CD4-positive, alpha-beta T cell treated with Interleukin-21 for 1 hour (primary cell): ENCODE measurements at regions not wholly inside any gene's neighbourhood (a gene's known extent, or its start where the extent isn't known, plus 50 kb on each side); places are given as distances from the start of the nearest gene placed in this dataset.
"Not testable (repeated sequence)": the region's sequence is repeated elsewhere in the genome, so short reads cannot be mapped to it uniquely, and the experiment has no call there.

Experiments used
- DNase-seq: peaks from one replicate; pipeline ENCODE4 v3.0.0-alpha.2; 2020

DNA sequence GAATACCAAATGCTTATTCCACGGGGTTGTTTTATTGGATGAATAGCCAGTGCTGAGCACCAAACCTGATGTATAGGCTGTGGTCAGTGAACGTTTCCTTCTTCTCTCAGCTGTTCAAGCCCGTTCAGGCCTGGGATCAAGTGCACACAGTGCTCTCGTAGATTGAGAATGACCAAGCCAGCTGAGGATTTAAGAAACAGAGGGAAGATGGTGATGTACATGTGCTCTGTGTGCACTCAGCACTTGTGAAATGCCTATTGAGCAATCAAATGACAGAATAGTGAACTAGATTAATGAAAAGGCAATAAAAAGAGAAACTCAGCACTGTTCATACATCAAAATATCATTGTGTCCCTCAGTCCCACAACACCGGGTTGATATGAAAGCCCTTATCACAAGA is 302.5 kb downstream of the BMPER start:
- no peak for DNase-seq

DNA sequence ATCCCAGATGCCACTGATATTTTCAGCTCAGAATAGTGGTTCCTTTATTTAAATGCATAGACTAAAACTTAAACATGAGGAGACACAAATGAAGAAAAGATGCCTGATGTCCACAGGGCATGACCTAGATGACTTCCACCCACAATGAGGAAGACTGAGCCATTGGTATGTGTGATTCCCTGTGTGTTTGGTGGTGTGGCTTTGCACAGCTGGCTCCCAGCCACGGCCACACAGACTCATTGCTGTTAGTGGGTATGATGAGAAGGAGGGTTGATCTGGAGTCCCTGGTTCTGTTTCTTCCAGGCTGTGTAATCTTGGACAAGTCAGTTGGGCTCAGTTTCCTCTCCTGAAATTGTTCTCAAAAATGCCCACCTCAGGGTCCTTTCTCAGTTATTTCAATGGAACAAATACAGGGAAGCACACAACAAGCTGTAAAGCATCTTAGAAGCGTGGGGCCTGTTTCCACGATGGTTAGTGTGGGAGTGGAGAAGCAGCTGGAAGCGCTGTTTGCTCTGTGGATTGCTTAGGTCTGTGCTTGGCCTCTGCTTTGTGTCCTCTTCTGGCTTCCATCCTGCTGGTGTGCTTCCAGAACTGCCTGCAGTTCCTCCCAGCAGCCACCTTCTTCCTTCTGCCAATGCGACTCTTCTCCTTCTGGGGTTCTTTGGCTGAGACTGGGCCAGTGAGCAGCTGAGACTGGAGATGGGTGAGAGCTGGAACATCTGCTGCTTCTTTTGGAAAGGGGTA is 303.7 kb downstream of the BMPER start:
- DNase-seq, result no peak

DNA sequence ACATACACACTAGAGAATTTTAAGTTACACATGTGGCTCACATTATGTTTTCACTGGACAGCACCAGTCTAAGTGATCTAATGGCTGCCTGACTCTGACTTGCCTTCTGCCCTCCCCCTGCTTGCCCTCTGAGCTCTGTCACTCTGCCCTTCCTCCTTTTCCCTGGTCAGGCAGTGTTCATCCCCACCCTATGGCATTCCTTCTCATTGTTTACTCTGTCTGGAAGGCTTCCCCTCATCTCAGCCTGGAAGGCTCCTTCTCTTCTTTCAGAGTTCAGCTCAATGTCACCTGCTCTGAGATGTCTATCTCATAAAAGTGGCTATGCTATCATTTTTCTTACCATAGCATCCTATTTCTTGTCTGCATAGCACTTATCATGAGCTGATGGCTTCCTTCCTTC is 305.7 kb downstream of the BMPER start:
- DNase-seq, result no peak

DNA sequence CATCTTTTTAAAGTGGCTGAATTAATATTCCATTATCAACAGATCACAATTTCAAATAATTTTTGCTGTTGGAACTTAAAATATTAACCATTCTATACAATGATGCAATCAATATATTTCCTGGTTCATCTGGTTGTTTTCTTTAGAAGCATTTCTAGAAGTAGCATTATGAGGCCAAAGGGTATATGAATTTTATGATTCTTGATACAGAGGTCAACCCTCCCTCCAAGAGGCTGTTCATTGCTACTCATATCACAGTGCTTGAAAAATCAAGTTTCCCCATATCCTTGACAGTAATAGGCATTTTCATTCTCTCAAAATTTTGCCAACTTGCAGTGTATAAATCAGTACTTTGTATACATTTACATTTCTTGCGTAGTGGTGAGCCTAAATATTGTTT is 312.6 kb downstream of the BMPER start:
- DNase-seq, result no peak

DNA sequence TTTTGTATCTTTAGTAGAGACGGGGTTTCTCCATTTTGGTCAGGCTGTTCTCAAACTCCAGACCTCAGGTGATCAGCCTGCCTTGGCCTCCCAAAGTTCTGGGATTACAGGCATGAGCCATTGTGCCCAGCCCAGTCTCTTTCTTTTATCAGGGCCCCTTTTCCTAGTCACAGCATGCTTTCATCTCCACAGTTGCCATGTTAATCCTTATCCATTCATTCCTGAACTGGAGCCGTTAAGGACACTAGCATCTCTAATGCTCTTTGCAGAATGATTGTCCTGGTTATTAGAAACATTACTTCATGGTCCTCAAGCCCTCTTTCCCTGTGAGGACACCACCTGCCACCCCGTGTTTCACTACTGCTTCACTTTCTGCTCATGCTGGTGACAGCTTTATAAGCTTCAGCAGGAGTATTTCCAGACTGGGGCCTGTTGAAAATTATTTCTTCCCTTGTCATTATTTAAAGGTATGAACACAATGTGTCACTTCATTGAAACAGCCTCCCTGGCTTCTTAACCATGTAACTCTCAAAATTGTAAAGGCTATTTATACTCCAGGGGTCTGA is 313.9 kb downstream of the BMPER start:
- DNase-seq, result no peak

DNA sequence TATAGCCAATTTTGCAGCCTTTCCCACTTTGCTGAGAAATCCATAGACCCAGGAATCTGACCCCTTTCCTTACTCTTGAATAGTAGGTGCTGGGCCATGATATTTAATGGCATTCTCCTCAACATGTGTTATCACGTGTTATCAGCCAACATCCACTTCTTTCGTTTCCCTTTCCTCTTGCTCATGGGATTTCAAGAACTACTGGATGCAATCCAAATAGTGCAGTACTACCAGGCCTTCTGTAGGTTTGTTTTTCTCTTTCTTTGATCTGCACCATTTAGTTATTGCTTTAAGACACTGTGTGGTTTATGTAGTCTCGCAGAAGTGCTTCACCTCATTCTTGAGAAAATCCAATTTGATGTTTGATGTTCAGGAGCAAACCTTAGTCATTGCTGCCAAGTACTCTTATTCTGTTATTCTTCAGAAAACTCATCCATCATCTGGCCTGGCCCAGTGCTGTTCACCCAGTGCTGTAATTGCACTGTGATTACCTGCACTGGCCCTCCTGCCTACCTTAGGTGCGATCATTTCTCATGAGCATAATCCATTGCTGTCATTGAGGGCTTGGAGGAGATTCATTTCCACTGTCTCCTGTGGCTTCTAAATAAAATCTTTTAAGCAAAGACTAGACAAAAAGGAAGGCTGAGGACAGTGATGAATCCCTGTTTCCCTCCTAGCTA is 315.3 kb downstream of the BMPER start:
- no peak for DNase-seq

DNA sequence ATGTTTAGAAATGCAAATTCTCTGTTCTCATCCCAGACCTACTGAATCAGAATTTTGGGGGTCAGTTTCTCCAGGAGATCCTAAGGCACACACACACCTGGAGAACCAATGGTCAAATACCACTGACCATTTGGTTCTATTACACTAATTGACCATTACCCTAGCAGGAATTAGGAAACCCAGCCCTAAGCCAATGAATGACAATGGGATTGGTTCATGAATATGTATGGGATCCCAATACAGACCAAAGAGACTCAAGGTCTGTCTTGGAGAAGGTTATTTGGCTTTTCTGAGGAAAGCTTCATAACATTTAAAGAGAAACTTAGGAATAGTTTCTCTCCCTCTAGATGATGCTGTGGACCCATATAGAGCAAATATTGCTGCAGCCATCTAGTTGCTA is 317.0 kb downstream of the BMPER start:
- DNase-seq, result no peak

DNA sequence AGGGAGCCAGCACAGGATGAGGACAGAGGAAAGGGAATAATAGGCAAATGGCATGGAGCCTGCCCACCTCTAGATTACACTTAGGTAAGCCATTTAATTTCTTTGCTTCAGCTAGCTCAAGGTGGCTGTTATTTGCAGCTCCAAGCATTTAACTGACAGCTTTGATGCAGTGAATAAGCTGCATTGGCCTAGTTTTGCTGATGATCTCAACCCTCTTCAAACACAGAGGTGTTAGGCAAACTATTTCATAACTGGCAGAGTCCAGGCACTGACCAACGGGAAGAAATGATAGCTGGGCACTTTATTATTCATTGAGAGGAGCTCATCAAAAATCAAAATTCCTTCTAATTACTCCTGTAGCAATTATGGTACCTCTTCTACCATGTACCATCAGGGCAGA is 317.4 kb downstream of the BMPER start:
- DNase-seq, result no peak

DNA sequence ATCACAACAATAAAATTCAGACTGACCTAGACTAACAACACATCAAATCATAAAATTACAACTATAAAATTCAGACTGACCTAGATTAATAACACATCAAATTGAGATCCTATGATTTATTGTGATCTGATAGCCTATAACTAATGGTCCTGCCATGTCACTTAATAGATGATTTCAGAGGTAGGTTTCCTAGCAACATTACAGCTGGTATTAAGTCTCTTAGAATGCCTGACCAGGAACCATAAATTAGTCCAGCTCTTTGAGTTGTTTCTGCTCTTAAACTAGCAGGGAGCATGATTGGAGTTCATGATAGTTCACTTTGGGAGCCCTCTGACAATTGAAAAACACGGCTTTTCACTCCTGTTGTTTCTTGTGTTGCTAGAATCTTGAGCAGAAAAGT is 318.9 kb downstream of the BMPER start:
- DNase-seq, result no peak

DNA sequence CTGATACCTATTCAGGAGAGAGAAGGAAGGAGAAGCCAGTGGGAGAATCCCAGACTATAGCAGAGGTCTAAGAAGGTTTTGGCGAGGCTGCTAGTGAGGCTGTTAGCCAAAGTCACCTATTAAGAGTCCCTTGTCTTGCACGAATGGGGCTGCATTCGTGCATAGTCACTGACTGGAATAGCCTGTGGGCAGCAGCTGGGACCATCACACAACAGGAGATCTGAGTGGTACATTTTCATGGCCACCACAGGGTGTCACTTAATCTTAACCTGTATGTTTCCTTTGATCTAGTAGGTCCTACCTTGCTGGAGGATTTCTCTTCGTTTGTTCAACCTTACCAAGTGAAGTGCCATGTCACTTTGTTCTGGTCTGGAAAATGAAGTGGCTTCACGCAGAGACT is 319.9 kb downstream of the BMPER start:
- no peak for DNase-seq

DNA sequence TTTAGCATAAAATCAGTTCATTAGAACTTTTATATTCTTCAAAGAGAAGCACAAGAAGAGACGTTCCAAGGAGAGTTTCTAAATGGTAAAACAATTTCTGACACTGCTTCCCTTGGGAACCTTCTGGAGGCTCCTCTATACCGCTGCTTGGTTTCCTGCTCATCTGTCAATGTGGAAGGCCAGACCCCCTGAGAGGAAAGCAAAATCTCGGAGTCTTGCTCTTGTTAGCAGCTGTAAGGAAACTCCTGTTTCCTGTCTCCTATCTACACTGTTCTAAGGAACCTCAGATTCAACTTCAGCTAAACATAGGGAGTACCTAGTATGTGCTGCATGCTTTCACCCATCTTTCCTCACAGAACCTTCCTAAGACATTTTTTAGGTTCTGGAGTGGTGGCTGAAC is 322.2 kb downstream of the BMPER start:
- no peak for DNase-seq

DNA sequence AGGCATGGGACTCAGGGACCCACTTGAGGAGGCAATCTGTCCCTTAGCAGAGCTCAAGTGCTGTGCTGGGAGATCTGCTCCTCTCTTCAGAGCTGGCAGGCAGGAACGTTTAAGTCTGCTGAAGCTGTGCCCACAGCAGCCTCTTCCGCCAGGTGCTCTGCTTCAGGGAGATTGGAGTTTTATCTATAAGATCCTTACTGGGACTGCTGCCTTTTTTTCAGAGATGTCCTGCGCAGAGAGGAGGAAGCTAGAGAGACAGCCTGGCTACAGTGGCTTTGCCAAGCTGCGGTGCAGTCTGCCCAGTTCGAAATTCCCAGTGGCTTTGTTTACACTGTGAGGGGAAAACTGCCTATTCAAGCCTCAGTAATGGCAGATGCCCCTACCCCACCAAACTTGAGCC is 329.8 kb downstream of the BMPER start:
- DNase-seq, result not testable (repeated sequence)

DNA sequence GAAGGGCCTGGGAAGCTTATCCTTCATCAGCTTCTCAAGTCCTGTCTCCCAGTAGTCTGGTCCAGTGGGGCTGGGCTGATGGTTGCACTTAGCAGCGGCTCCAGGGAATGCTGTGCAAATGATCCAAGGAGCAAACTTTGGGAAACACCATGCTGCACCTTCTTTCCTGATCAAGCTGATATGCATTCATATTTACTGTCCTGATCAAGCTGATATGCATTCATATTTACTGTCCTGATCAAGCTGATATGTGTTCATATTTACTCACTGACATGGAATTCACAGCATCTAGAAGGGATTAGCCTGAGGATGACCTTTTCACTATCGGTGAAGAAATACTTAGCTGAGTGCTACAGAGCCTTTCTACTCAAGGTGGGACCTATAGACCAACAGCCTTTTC is 330.7 kb downstream of the BMPER start:
- no peak for DNase-seq

DNA sequence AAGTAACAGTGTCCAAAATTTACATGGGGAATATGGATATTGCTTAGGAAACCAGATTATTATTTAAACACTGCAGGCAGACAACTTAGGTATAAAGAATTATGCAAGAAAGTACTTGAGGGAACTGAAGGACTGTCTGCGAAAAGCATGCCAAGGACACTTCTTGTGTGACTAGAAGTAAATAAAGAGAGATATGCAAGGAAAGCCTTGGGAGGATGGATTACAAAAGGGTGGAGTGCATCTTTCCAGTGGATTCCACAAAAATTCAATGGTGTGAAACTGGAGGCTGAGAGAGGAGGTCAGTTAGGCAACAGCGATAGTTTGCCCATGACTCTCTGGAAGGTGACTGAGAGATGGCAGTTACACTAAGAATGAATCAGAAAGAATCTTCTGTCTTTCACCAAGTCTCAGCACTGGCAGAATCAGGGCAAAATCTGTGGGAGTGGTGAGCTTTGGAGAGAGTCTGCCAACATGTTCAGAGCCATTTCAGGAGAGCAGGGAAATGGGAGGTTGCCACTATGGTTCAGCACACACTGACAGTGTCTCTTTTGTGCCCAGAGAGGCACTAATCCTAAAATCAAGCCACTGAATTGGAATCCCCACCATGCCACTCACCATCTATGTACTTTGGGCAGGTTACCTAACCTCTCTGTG is 331.6 kb downstream of the BMPER start:
- no peak for DNase-seq

DNA sequence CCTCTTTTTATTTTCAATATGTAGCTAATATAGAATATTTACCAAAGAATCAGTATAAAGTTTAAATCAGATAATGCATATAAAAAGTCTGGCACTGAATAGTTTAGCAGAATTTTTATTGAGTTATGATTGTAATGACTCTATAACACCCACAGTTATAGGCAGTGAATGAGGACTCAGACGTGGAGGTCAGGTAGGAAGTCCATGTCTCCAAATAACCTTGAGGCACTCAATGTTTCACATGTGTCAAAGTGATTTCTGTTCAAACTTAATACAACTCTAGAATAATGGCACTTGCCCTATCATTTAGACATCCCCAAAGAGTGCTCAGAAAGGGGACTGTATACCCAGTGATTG is 332.1 kb downstream of the BMPER start:
- DNase-seq, result no peak

DNA sequence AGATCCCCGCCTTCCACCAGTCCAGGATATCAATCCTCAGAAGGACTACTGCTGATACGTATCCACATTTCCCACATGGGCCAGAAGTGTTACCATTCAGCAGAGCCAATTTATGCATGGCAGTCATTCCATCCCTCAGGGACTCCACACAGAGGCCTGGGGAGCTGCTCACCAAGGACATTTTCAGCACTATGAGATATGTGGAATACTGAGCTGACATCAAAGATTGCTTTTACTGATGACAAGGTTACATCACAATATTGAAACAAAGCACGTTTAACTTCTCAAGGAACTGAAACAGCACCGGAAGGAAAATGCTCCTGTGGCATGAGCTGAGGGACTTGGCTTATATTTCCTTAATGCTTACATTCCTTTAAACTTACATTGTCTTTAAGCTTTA is 335.1 kb downstream of the BMPER start:
- no peak for DNase-seq

DNA sequence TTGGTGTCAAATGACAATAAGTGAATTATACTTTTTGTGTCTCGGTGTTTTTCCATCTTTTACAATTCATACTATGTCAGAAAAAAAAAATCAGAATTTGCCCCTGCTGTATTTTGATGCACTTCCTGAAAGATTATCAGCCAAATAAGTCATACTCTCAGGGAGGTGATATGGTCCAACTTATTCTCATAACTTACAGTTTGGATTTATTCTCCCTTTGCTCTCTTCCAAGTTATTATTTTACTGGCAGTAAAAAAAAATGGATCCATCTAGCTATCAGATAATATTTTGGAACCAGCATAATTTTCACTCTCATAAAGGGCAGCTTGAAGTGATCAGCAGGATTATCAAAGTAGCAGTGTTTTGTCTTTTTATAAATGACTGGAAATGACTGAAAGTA is 337.1 kb downstream of the BMPER start:
- no peak for DNase-seq

DNA sequence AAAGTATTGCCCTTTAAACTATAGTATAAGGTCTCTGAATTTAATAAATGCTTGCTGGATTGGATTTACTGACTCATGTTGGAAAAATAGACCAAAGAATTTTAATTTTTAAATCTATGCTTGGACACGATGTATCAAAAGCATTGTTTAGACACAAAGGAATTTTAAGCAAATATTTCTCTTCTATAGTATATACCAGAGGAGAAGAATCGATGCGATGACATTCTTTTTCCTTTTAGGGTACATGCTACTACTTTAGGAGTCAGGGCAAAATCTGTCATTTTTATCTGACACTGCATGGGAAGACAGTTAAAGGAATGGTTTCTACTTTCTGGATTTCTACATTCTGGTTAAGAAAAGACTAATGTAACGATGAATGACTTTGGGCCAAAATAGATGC is 339.9 kb downstream of the BMPER start:
- no peak for DNase-seq

DNA sequence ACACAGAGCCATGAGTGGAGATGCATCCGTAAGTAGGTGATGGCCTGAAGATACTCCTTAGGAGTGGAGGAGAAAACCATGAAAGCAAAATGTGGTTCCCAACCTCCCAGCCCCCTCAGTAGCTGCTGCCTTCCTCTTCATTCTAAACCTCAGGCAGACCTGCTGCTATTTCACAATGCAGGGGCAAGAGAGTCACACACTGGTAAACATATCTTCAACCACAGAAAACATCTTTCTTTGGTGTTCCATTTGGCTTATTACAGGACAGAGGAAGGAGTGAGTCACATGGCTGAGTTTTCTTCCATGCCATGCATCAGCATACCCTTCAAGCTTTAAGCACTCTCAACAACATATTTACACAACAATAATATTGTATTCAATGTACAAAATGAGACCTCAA is 342.1 kb downstream of the BMPER start:
- DNase-seq, result no peak

DNA sequence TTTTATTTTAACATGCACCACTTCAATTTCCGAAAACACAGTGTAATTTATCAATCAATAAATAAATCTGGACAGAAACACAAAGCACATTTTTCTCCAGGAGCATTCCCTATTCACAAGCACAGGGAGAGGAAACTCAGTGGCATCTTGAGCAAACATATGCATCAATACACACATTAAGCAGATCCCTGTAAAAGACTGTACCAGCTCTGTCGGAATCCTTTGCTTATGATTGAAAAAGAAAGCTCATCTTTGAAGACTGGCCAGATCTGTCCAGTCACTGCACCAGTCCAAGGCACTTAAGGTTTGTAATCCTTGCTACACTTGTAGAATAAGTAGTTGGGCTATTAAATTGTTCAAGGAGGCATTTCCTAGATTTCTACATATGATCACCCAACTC is 343.9 kb downstream of the BMPER start:
- no peak for DNase-seq

DNA sequence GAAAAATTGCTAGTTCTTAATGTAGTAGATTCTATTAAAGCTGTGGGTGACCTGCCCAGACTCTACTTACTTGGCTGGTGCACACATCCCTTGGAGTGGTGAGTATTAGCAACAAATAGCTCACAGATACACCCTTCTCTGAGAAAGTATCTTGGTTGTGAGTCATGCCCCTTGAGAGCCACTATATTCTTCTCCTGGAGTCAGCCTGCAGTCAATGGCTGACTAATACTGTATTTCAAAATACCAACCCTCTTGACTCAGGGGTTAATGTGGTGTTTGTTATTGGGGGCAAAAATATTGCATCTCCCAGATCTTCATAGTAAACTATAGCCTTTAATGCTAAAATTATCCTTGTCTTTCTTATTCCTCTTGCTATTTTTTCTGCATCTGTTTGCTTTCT is 354.9 kb downstream of the BMPER start:
- no peak for DNase-seq

DNA sequence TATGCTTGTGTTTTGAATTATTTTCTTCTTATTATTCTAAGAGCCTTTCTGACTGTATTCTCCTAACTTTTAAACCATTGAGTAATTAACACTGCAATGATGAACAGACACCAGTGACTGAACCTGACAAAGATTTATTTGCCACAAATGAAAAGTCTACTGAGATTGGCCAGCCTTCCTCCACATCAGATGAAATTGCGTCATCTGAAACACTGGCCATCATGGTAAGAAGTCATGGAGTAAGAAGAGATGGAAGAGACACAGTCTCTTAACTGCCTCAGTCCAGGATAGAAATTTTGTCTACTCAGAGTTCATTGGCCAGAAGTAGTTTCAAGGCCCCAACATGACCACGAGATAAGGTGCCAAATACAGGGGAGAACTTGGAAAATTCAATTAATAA is 357.8 kb downstream of the BMPER start:
- DNase-seq, result no peak

DNA sequence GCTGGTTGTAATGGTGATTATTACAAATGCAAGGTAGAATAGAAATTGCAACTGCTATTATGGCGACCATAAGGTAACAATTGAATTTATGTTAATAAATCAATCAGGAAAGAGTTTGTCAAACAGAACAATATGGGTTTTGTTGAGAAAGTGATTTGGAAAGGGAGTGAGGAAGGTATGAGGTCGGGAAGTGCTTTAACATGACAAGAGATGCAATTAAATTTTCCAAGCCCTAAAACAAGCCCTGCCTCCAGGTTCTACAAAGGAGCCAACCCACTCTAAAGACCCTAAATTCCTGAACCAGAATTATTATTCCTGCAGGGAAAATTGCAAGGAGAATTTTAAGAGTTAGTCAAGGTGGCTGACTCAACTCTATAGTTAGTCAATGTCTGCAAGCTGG is 363.7 kb downstream of the BMPER start:
- DNase-seq, result no peak

DNA sequence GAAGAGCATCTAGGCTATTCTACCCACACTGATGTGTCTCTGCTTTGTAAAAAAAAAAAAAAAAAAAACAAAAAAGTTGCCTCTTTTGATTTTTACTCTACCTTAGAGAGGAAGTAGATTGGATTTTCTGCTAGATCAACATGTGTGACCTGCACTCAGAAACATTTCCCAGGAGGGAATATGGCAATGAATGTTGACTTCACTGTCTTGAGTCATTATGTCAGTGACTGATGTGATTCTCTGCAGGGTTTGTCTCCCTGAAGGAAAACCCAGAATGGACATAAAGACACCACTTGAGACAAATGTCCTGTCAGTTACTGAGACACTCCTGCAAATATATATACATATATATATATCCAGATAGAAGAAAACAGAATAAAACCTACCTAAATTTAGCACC is 370.3 kb downstream of the BMPER start:
- no peak for DNase-seq
